C4-2B (cell line): ENCODE measurements at regions not wholly inside any gene's neighbourhood (a gene's known extent, or its start where the extent isn't known, plus 50 kb on each side); places are given as distances from the start of the nearest gene placed in this dataset.

Source experiments
- ZFX ChIP-seq: fragments of 450-650 bp; IDR thresholded peaks from 2 replicates; pipeline ENCODE4 v1.6.1; 2017
- TF ChIP-seq, protein P1 (sequence below): fragments of 450-650 bp; conservative IDR thresholded peaks from 2 replicates; pipeline ENCODE4 v1.5.1; 2017; ENCODE audit warnings: mild to moderate bottlenecking

DNA sequence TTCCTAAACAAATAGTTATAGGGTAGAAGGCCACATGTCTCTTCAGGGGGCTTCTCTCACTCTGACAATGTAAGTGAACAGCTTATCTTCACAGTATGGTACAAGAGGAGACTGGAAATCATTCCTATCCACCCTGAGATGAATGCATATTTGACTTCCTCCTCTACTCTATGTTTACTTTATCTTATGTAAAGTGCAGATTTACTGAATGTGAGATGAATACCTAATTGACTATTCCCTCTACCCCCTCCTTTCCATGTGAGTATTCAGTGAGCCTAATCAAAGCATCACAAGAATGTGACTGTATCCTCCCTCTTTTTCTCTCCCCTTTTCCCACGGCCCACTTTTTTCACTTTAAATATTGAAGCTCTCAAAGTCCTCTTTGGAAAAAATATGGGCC lies 132.5 kb downstream of the BACH1 start:
- TF ChIP-seq, protein P1, sequence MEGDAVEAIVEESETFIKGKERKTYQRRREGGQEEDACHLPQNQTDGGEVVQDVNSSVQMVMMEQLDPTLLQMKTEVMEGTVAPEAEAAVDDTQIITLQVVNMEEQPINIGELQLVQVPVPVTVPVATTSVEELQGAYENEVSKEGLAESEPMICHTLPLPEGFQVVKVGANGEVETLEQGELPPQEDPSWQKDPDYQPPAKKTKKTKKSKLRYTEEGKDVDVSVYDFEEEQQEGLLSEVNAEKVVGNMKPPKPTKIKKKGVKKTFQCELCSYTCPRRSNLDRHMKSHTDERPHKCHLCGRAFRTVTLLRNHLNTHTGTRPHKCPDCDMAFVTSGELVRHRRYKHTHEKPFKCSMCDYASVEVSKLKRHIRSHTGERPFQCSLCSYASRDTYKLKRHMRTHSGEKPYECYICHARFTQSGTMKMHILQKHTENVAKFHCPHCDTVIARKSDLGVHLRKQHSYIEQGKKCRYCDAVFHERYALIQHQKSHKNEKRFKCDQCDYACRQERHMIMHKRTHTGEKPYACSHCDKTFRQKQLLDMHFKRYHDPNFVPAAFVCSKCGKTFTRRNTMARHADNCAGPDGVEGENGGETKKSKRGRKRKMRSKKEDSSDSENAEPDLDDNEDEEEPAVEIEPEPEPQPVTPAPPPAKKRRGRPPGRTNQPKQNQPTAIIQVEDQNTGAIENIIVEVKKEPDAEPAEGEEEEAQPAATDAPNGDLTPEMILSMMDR, result no peak
- no peak for TF ChIP-seq ZFX
